ENCODE measurements at regions not wholly inside any gene's neighbourhood (a gene's known extent, or its start where the extent isn't known, plus 50 kb on each side); places are given as distances from the start of the nearest gene placed in this dataset.

GRCh38 chr12:92268946-92269345 is 123.3 kb upstream of the BTG1 start:
- Histone ChIP-seq H3K27ac (ENCODE audit: low read depth in 2 of 2, low read length in 1 of 2) (no peak overlapping the region), H3F3A (replicated peaks; ENCODE audit: insufficient read depth) (no peaks in the 10 kb centered on the region), H4K20me1 (ENCODE audit: insufficient read depth) (no peaks in the 10 kb centered on the region), H3K9ac (no peak overlapping the region), H3K36me3 (replicated peaks in 1 of 2; ENCODE audit: control insufficient read depth in 1 of 2, insufficient read depth in 2 of 2, low read length in 1 of 2) (no peaks in the 10 kb centered on the region), H3K9me2 (no peaks in the 10 kb centered on the region), H3K4me3 (ENCODE audit: low read depth in 2 of 2, low read length in 1 of 2) (no peak overlapping the region), H3K79me2 (ENCODE audit: insufficient read depth) (no peaks in the 10 kb centered on the region), H3K27me3 (ENCODE audit: insufficient read depth) (no peaks in the 10 kb centered on the region), H3K9me3 (no peaks in the 10 kb centered on the region), H2AFZ (ENCODE audit: low read depth) (no peak overlapping the region), H3K4me2 (no peak overlapping the region), H3K4me1 (ENCODE audit: control insufficient read depth in 1 of 2, insufficient read depth in 2 of 2, low read depth in 1 of 2, low read length in 1 of 2) (no peaks in the 10 kb centered on the region)
- TF ChIP-seq YY1 (IDR thresholded peaks at IDR 0.05; ENCODE audit: low read depth) (no peak), USF2 (IDR thresholded peaks at IDR 0.05; ENCODE audit: borderline replicate concordance, low read depth, low read length) (no peak), NFIC (IDR thresholded peaks at IDR 0.05; ENCODE audit: borderline replicate concordance) (no peak), EP300 (IDR thresholded peaks at IDR 0.05; ENCODE audit: borderline replicate concordance in 1 of 2, low read depth in 1 of 2, low read length in 1 of 2) (no peak), GABPA (IDR thresholded peaks at IDR 0.05; ENCODE audit: low read depth) (no peak), FOXJ3 (CRISPR knock-in tag; IDR thresholded peaks at IDR 0.05) (no peak)
- DNase-seq: no peak
- ChIA-PET POLR2A (no interaction called here), CTCF (no interaction called here)

- no peaks in the 10 kb centered on the region; a peak in 1 of 4 replicates for H3K4me1 ChIP-seq (ENCODE audit: control insufficient read depth in 1 of 2, insufficient read depth in 2 of 2, low read depth in 1 of 2, low read length in 1 of 2)
- DNase-seq: no peak
- no peak overlapping the region for H3K27ac ChIP-seq (ENCODE audit: low read depth in 2 of 2, low read length in 1 of 2)
- no peaks in the 10 kb centered on the region for H3K79me2 ChIP-seq (ENCODE audit: insufficient read depth)
- no peaks in the 10 kb centered on the region for H4K20me1 ChIP-seq (ENCODE audit: insufficient read depth)
- H3K4me2 ChIP-seq: no peak overlapping the region
- H3K9ac ChIP-seq: no peak overlapping the region
- CTCF ChIA-PET: no interaction called here
- no peaks in the 10 kb centered on the region for H3K9me2 ChIP-seq
- no peaks in the 10 kb centered on the region for H3F3A ChIP-seq (replicated peaks; ENCODE audit: insufficient read depth)
- POLR2A ChIA-PET: no interaction called here
- WGBS (ENCODE audit: low lambda C conversion rate): 22% methylated on average over 2 of the region's 2 CpGs
- H3K36me3 ChIP-seq (replicated peaks in 1 of 2; ENCODE audit: control insufficient read depth in 1 of 2, insufficient read depth in 2 of 2, low read length in 1 of 2): no peaks in the 10 kb centered on the region
- H2AFZ ChIP-seq (ENCODE audit: low read depth): no peak overlapping the region
- no peak overlapping the region for H3K4me3 ChIP-seq (ENCODE audit: low read depth in 2 of 2, low read length in 1 of 2)
- H3K9me3 ChIP-seq: no peaks in the 10 kb centered on the region
- no peaks in the 10 kb centered on the region for H3K27me3 ChIP-seq (ENCODE audit: insufficient read depth)
- TF ChIP-seq RFX5 (IDR thresholded peaks at IDR 0.05; ENCODE audit: low read length) (no peak), RXRA (IDR thresholded peaks at IDR 0.05; ENCODE audit: borderline replicate concordance, low read depth) (no peak), TEAD4 (IDR thresholded peaks at IDR 0.05; ENCODE audit: borderline replicate concordance, insufficient read depth) (no peak), GATA2 (CRISPR knock-in tag; IDR thresholded peaks at IDR 0.05) (no peak), USF2 (IDR thresholded peaks at IDR 0.05; ENCODE audit: borderline replicate concordance, low read depth, low read length) (no peak), JUND (IDR thresholded peaks at IDR 0.05) (no peak), SIN3A (IDR thresholded peaks at IDR 0.05; ENCODE audit: borderline replicate concordance, low read depth, low read length) (no peak), CHD2 (IDR thresholded peaks at IDR 0.05; ENCODE audit: low read length, partially characterized antibody) (no peak), TAF1 (IDR thresholded peaks at IDR 0.05; ENCODE audit: borderline replicate concordance, low read depth, low read length) (no peak), POLR2AphosphoS5 (IDR thresholded peaks at IDR 0.05; ENCODE audit: low read depth, low read length) (no peak), ZBTB33 (IDR thresholded peaks at IDR 0.05; ENCODE audit: borderline replicate concordance, low read depth) (no peak), FOSL2 (IDR thresholded peaks at IDR 0.05; ENCODE audit: borderline replicate concordance, low read depth) (no peak), ELF1 (IDR thresholded peaks at IDR 0.05) (no peak), MAX (IDR thresholded peaks at IDR 0.05; ENCODE audit: low read depth) (no peak)
Measured at GRCh38 chr12:92261692-92262091, 116.0 kb upstream of the BTG1 start.
